HCT116 (cell line): ENCODE measurements at regions not wholly inside any gene's neighbourhood (a gene's known extent, or its start where the extent isn't known, plus 50 kb on each side); places are given as distances from the start of the nearest gene placed in this dataset.

ENCODE experiments used
- ATF3 ChIP-seq: IDR thresholded peaks from 2 replicates; pipeline ENCODE4 v1.6.1; 2012
- CTCF ChIP-seq, 3 experiments: fragments of 200-600 bp in 1 of 3; sonication (generic) in 1 of 3; IDR thresholded peaks in 2 of 3; conservative IDR thresholded peaks in 1 of 3; 2 replicates each; pipeline ENCODE4 v1.5.1; 2012 to 2017; ENCODE audit warnings: low read depth in 2 of 3, low read length in 2 of 3, antibody characterized with exemption in 1 of 3, borderline replicate concordance in 1 of 3, control low read depth in 1 of 3, mild to moderate bottlenecking in 1 of 3, mixed read lengths in 1 of 3, mixed run types in 1 of 3, moderate library complexity in 1 of 3; ENCODE audit not compliant: insufficient read depth in 1 of 3
- EZH2 ChIP-seq: fragments of 200-600 bp; sonication (generic); IDR thresholded peaks from 2 replicates; pipeline ENCODE4 v1.6.1; 2017; ENCODE audit warnings: antibody characterized with exemption, mixed run types
- POLR2A ChIP-seq: IDR thresholded peaks from 2 replicates; pipeline ENCODE4 v1.7.0; 2011; ENCODE audit warnings: borderline replicate concordance; ENCODE audit not compliant: insufficient read depth, insufficient read length; ENCODE audit errors: extremely low read depth
- POLR2AphosphoS5 ChIP-seq: IDR thresholded peaks from 2 replicates; pipeline ENCODE4 v1.6.1; 2011; ENCODE audit warnings: mild to moderate bottlenecking, low read depth, low read length, moderate library complexity
- SIN3A ChIP-seq: IDR thresholded peaks from 2 replicates; pipeline ENCODE4 v1.6.1; 2012; ENCODE audit warnings: low read depth
- SP1 ChIP-seq: IDR thresholded peaks from 2 replicates; pipeline ENCODE4 v1.6.1; 2012; ENCODE audit warnings: low read depth
- YY1 ChIP-seq: IDR thresholded peaks from 2 replicates; pipeline ENCODE4 v1.6.1; 2011; ENCODE audit warnings: low read length, low read depth, moderate library complexity, mild to moderate bottlenecking; ENCODE audit not compliant: insufficient replicate concordance; ENCODE audit errors: extremely low read depth
- ZNF274 ChIP-seq: fragments of 200-500 bp; sonication (Bioruptor generic); IDR thresholded peaks from 2 replicates; pipeline ENCODE4 v1.6.1; 2014; ENCODE audit warnings: mild to moderate bottlenecking, low read depth, low read length, inconsistent platforms

GRCh38 chr6:44672086-44672485 lies 284.6 kb downstream of the CDC5L start:
- TF ChIP-seq EZH2, result no peak
- TF ChIP-seq CTCF (IDR thresholded peaks at IDR 0.05 in 2 of 3, conservative IDR thresholded peaks at IDR 0.05 in 1 of 3; ENCODE audit: borderline replicate concordance in 1 of 3, insufficient read depth in 1 of 3, low read depth in 2 of 3, low read length in 2 of 3), result no peak
- no peak for TF ChIP-seq POLR2AphosphoS5
- TF ChIP-seq ATF3, result no peak
- TF ChIP-seq ZNF274, result no peak
- TF ChIP-seq SP1, result no peak
- TF ChIP-seq YY1, result no peak
- no peak for TF ChIP-seq POLR2A
- no peak for TF ChIP-seq SIN3A
